GM23338 (cell line): ENCODE measurements at regions not wholly inside any gene's neighbourhood (a gene's known extent, or its start where the extent isn't known, plus 50 kb on each side); places are given as distances from the start of the nearest gene placed in this dataset.

Experiments used
- ATAC-seq: fragments of 200-7000 bp; cut with Tn5 transposase; 3 replicates; pipeline ENCODE4 v1.9.1; 2020
- DNase-seq: peaks from one replicate; pipeline ENCODE4 v3.0.0-alpha.2; 2015; ENCODE audit warnings: low spot score
- H2AFZ ChIP-seq: fragments of 200-600 bp; sonication (generic); 2 replicates; pipeline ENCODE4 v1.8.0; 2016; ENCODE audit warnings: antibody characterized with exemption, mild to moderate bottlenecking, moderate library complexity
- H3F3A ChIP-seq: fragments of 200-600 bp; sonication (generic); replicated peaks from 2 replicates; pipeline ENCODE4 v1.8.0; 2017; ENCODE audit warnings: antibody characterized with exemption, mixed run types, low read depth
- H3K27ac ChIP-seq: fragments of 200-600 bp; sonication (generic); 2 replicates; pipeline ENCODE4 v1.6.1; 2016; ENCODE audit warnings: low read depth
- H3K27me3 ChIP-seq: fragments of 200-600 bp; sonication (generic); 2 replicates; pipeline ENCODE4 v1.8.0; 2016; ENCODE audit warnings: mild to moderate bottlenecking, mixed run types, moderate library complexity; ENCODE audit not compliant: insufficient read depth
- H3K36me3 ChIP-seq: fragments of 200-600 bp; sonication (generic); 2 replicates; pipeline ENCODE4 v1.8.0; 2016; ENCODE audit warnings: mild to moderate bottlenecking; ENCODE audit not compliant: insufficient read depth
- H3K4me1 ChIP-seq: fragments of 200-600 bp; sonication (generic); 2 replicates; pipeline ENCODE4 v1.8.0; 2016; ENCODE audit warnings: mild to moderate bottlenecking, moderate library complexity; ENCODE audit not compliant: insufficient read depth
- H3K4me2 ChIP-seq: fragments of 200-600 bp; sonication (generic); 2 replicates; pipeline ENCODE4 v1.7.1; 2017; ENCODE audit warnings: mixed run types
- H3K4me3 ChIP-seq: fragments of 200-600 bp; sonication (generic); 2 replicates; pipeline ENCODE4 v1.6.1; 2016; ENCODE audit warnings: mixed run types
- H3K79me2 ChIP-seq: fragments of 200-600 bp; sonication (generic); replicated peaks from 2 replicates; pipeline ENCODE4 v1.8.0; 2017; ENCODE audit warnings: mild to moderate bottlenecking; ENCODE audit not compliant: insufficient read depth
- H3K9me2 ChIP-seq: fragments of 200-600 bp; sonication (generic); 2 replicates; pipeline ENCODE4 v1.8.0; 2017; ENCODE audit not compliant: insufficient read depth
- H4K20me1 ChIP-seq: fragments of 200-600 bp; sonication (generic); replicated peaks from 2 replicates; pipeline ENCODE4 v1.8.0; 2017; ENCODE audit warnings: mild to moderate bottlenecking; ENCODE audit not compliant: insufficient read depth
- H3K27ac Mint-ChIP-seq: 2 replicates; pipeline ENCODE4 v1.8.0; 2020; ENCODE audit warnings: inconsistent platforms, mild to moderate bottlenecking, moderate library complexity, mixed read lengths
- H3K27me3 Mint-ChIP-seq: 3 replicates; pipeline ENCODE4 v1.8.0; 2022; ENCODE audit warnings: low read depth, mild to moderate bottlenecking, moderate library complexity, mixed read lengths, inconsistent platforms; ENCODE audit not compliant: insufficient read depth, poor library complexity
- H3K36me3 Mint-ChIP-seq: 3 replicates; pipeline ENCODE4 v1.8.0; 2021; ENCODE audit warnings: low read depth, mild to moderate bottlenecking, inconsistent platforms, moderate library complexity, mixed read lengths
- H3K4me1 Mint-ChIP-seq: 3 replicates; pipeline ENCODE4 v1.8.0; 2020; ENCODE audit warnings: mild to moderate bottlenecking, inconsistent platforms, mixed read lengths
- H3K4me3 Mint-ChIP-seq: 3 replicates; pipeline ENCODE4 v1.8.0; 2021; ENCODE audit warnings: moderate library complexity, mild to moderate bottlenecking, inconsistent platforms, mixed read lengths
- H3K9me3 Mint-ChIP-seq: 3 replicates; pipeline ENCODE4 v1.8.0; 2020; ENCODE audit warnings: moderate library complexity, mild to moderate bottlenecking, inconsistent platforms, mixed read lengths
- CREB1 ChIP-seq: fragments of 250-450 bp; sonication (Bioruptor Pico); IDR thresholded peaks from 2 replicates; pipeline ENCODE4 v1.5.0; 2020; ENCODE audit warnings: low read depth, mild to moderate bottlenecking, moderate library complexity
- ETS1 ChIP-seq: IDR thresholded peaks from 2 replicates; pipeline ENCODE4 v1.6.1; 2016; ENCODE audit warnings: antibody characterized with exemption
- EZH2phosphoT487 ChIP-seq: fragments of 200-600 bp; sonication (generic); IDR thresholded peaks from one replicate; pipeline ENCODE4 v1.8.1; 2018; ENCODE audit warnings: antibody characterized with exemption; ENCODE audit not compliant: unreplicated experiment
- NANOG ChIP-seq: IDR thresholded peaks from 2 replicates; pipeline ENCODE4 v1.6.1; 2016; ENCODE audit warnings: antibody characterized with exemption, borderline replicate concordance
- POLR2AphosphoS5 ChIP-seq: IDR thresholded peaks from 2 replicates; pipeline ENCODE4 v1.6.1; 2016; ENCODE audit warnings: antibody characterized with exemption, low read depth
- STAT1 ChIP-seq: IDR thresholded peaks from one replicate; pipeline ENCODE4 v1.6.1; 2016; ENCODE audit warnings: antibody characterized with exemption; ENCODE audit not compliant: unreplicated experiment
- ZNF331 ChIP-seq: fragments of 250-450 bp; sonication (Bioruptor Pico); IDR thresholded peaks from 2 replicates; pipeline ENCODE4 v1.5.0; 2020; ENCODE audit warnings: low read depth, mild to moderate bottlenecking, moderate library complexity
- ZNF462 ChIP-seq: fragments of 250-450 bp; sonication (Bioruptor Pico); IDR thresholded peaks from 2 replicates; pipeline ENCODE4 v1.5.0; 2020; ENCODE audit warnings: mild to moderate bottlenecking, moderate library complexity

DNA sequence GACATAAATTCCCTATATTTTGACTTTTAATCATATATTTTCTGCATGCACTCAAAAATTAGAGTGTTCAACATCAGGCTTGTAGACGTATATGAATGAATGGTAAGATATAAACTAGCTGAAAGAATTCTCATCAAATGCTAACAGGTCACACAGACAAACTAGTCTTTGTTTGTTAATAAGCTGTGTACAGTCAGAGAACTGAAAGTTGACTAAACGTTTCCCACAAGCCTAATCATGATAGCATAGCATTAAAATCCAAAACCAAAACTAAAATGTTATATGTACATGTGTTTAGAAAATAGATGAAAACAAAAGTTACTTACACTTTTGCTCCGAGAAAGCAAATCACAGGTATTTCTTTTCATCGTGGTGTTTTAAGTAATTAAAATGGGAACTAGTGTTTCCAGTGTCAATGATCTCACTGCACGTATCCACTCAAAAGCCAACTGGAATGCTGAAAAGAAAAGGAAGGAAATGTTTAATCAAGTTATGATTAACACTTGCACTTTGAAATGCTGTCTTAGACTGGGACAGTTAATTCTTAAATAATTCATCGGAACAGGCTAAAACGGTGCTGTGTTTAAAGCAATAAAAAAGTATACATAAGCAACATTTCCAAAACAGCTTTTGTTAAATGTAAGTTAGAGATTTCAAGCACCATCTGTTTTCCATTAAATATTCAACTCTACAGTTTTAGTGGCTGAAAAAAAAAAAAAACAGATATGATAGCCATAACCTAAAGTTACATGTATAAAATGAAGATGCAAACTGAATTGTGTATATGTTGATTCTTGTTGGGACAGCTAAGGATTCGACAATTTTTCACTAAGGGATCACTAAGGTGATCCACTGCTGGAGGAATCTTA lies 291.9 kb upstream of the PDE4D start:
- H3K4me1 ChIP-seq: no peaks in the 10 kb centered on the region
- no peak overlapping the region for H3K27ac ChIP-seq
- no peak overlapping the region for H3K27ac Mint-ChIP-seq
- H4K20me1 ChIP-seq: no peaks in the 10 kb centered on the region
- TF ChIP-seq EZH2phosphoT487 (no peak), POLR2AphosphoS5 (no peak)
- no peaks in the 10 kb centered on the region for H3K4me1 Mint-ChIP-seq
- no peak overlapping the region for H3K4me3 ChIP-seq
- H3K9me2 ChIP-seq: no peaks in the 10 kb centered on the region
- no peak for ATAC-seq
- H3K36me3 ChIP-seq: no peaks in the 10 kb centered on the region
- no peaks in the 10 kb centered on the region for H3K79me2 ChIP-seq
- no peaks in the 10 kb centered on the region for H3K27me3 Mint-ChIP-seq
- H2AFZ ChIP-seq: no peak overlapping the region
- no peaks in the 10 kb centered on the region for H3K36me3 Mint-ChIP-seq
- no peak for DNase-seq
- no peaks in the 10 kb centered on the region for H3K27me3 ChIP-seq
- H3K4me2 ChIP-seq: no peak overlapping the region
- H3F3A ChIP-seq: no peaks in the 10 kb centered on the region
- H3K9me3 Mint-ChIP-seq: no peaks in the 10 kb centered on the region
- no peak overlapping the region for H3K4me3 Mint-ChIP-seq

- no peak overlapping the region for H3K4me3 Mint-ChIP-seq
- no peak overlapping the region for H3K4me2 ChIP-seq
- H2AFZ ChIP-seq: no peak overlapping the region
- H3K36me3 Mint-ChIP-seq: no peaks in the 10 kb centered on the region
- no peak overlapping the region for H3K27ac ChIP-seq
- H3K27ac Mint-ChIP-seq: no peak overlapping the region
- no peaks in the 10 kb centered on the region for H3K9me2 ChIP-seq
- H3K4me1 ChIP-seq: no peaks in the 10 kb centered on the region
- DNase-seq (no peak), ATAC-seq (no peak)
- H3K4me3 ChIP-seq: no peak overlapping the region
- no peaks in the 10 kb centered on the region for H3K4me1 Mint-ChIP-seq
- H3K9me3 Mint-ChIP-seq: no peaks in the 10 kb centered on the region
- H3K36me3 ChIP-seq: no peaks in the 10 kb centered on the region
- H3F3A ChIP-seq: no peaks in the 10 kb centered on the region
- no peak for TF ChIP-seq EZH2phosphoT487
- TF ChIP-seq CREB1 (CRISPR knock-in tag): no peak
- no peak for TF ChIP-seq ETS1
- no peak for TF ChIP-seq POLR2AphosphoS5
- no peaks in the 10 kb centered on the region for H3K27me3 Mint-ChIP-seq
- no peaks in the 10 kb centered on the region for H3K27me3 ChIP-seq
- H4K20me1 ChIP-seq: no peaks in the 10 kb centered on the region
- no peaks in the 10 kb centered on the region for H3K79me2 ChIP-seq
Measured at GRCh38 chr5:60184606-60185005, 291.1 kb upstream of the PDE4D start.

GRCh38 chr5:60183881-60184280 lies 290.4 kb upstream of the PDE4D start:
- Mint-ChIP-seq H3K4me3 (no peak overlapping the region), H3K27me3 (no peaks in the 10 kb centered on the region), H3K27ac (no peak overlapping the region), H3K4me1 (no peaks in the 10 kb centered on the region), H3K9me3 (no peaks in the 10 kb centered on the region), H3K36me3 (no peaks in the 10 kb centered on the region)
- no peaks in the 10 kb centered on the region for H3K27me3 ChIP-seq
- H3K4me1 ChIP-seq: no peaks in the 10 kb centered on the region
- H3F3A ChIP-seq: no peaks in the 10 kb centered on the region
- H3K4me3 ChIP-seq: no peak overlapping the region
- H3K27ac ChIP-seq: no peak overlapping the region
- DNase-seq (no peak), ATAC-seq (no peak)
- H3K9me2 ChIP-seq: no peaks in the 10 kb centered on the region
- H3K36me3 ChIP-seq: no peaks in the 10 kb centered on the region
- no peak overlapping the region for H3K4me2 ChIP-seq
- no peak overlapping the region for H2AFZ ChIP-seq
- H4K20me1 ChIP-seq: no peaks in the 10 kb centered on the region
- H3K79me2 ChIP-seq: no peaks in the 10 kb centered on the region
- TF ChIP-seq ZNF462 (CRISPR knock-in tag) (no peak), ZNF331 (no peak), STAT1 (no peak), NANOG (no peak)
